Adipocyte (in vitro differentiated cells): ENCODE measurements at regions not wholly inside any gene's neighbourhood (a gene's known extent, or its start where the extent isn't known, plus 50 kb on each side); places are given as distances from the start of the nearest gene placed in this dataset.
"Not testable (repeated sequence)": the region's sequence is repeated elsewhere in the genome, so short reads cannot be mapped to it uniquely, and the experiment has no call there.

Source experiments
- DNase-seq: peaks from one replicate; pipeline ENCODE4 v3.0.0-alpha.2; 2015; ENCODE audit warnings: low read depth
- H3K27me3 ChIP-seq: replicated peaks from 2 replicates; pipeline ENCODE4 v1.7.0; 2013; ENCODE audit warnings: mild to moderate bottlenecking, low read length, moderate library complexity; ENCODE audit not compliant: control insufficient read depth, insufficient read depth
- H3K36me3 ChIP-seq: 2 replicates; pipeline ENCODE4 v1.7.0; 2013; ENCODE audit warnings: low read length, mild to moderate bottlenecking, moderate library complexity; ENCODE audit not compliant: control insufficient read depth, insufficient read depth, severe bottlenecking
- H3K4me1 ChIP-seq: 2 replicates; pipeline ENCODE4 v1.7.0; 2013; ENCODE audit warnings: mild to moderate bottlenecking, low read length, moderate library complexity; ENCODE audit not compliant: control insufficient read depth, insufficient read depth
- H3K4me3 ChIP-seq: 2 replicates; pipeline ENCODE4 v1.7.0; 2013; ENCODE audit warnings: mild to moderate bottlenecking, low read length, moderate library complexity
- H3K9ac ChIP-seq: 2 replicates; pipeline ENCODE4 v1.7.0; 2013; ENCODE audit warnings: mild to moderate bottlenecking, low read length, moderate library complexity
- H3K9me3 ChIP-seq: 2 replicates; pipeline ENCODE4 v1.7.0; 2013; ENCODE audit warnings: mild to moderate bottlenecking, low read length, moderate library complexity; ENCODE audit not compliant: control insufficient read depth

- Histone ChIP-seq H3K9ac (no peak overlapping the region), H3K4me3 (no peak overlapping the region)
These were observed 96.2 kb downstream of the OLFM1 start for GRCh38 chr9:135183528-135184180.

GRCh38 chr9:135184181-135185053 lies 96.9 kb downstream of the OLFM1 start:
- no peaks in the 10 kb centered on the region for H3K4me1 ChIP-seq
- no peak for DNase-seq
- no peaks in the 10 kb centered on the region for H3K36me3 ChIP-seq
- no peak overlapping the region for H3K9ac ChIP-seq
- H3K27me3 ChIP-seq = peaks cover 50% of the 10 kb centered on the region
- no peak overlapping the region for H3K4me3 ChIP-seq
- H3K9me3 ChIP-seq = no peaks in the 10 kb centered on the region

More at GRCh38 chr9:135183528-135184180, 96.2 kb downstream of the OLFM1 start:
- DNase-seq = no peak
- H3K4me1 ChIP-seq = no peaks in the 10 kb centered on the region
- no peaks in the 10 kb centered on the region for H3K9me3 ChIP-seq
- H3K27me3 ChIP-seq = peaks cover 52% of the 10 kb centered on the region
- H3K36me3 ChIP-seq = no peaks in the 10 kb centered on the region

- DNase-seq = no peak
- Histone ChIP-seq H3K4me1 (no peaks in the 10 kb centered on the region), H3K27me3 (peaks cover 52% of the 10 kb centered on the region), H3K9me3 (no peaks in the 10 kb centered on the region), H3K4me3 (no peak overlapping the region), H3K36me3 (no peaks in the 10 kb centered on the region), H3K9ac (no peak overlapping the region)
These were observed 97.6 kb downstream of the OLFM1 start for GRCh38 chr9:135185060-135185459.

- Histone ChIP-seq H3K36me3 (no peaks in the 10 kb centered on the region), H3K4me1 (no peaks in the 10 kb centered on the region), H3K9ac (no peak overlapping the region), H3K4me3 (no peak overlapping the region), H3K9me3 (no peaks in the 10 kb centered on the region), H3K27me3 (peaks cover 62% of the 10 kb centered on the region)
- no peak for DNase-seq
These were observed 99.0 kb downstream of the OLFM1 start for GRCh38 chr9:135186248-135187164.

GRCh38 chr9:135187365-135187764 lies 99.9 kb downstream of the OLFM1 start:
- H3K9ac ChIP-seq = no peak overlapping the region
- DNase-seq = no peak
- H3K4me1 ChIP-seq = no peaks in the 10 kb centered on the region
- H3K36me3 ChIP-seq = no peaks in the 10 kb centered on the region
- H3K4me3 ChIP-seq = no peak overlapping the region
- H3K9me3 ChIP-seq = no peaks in the 10 kb centered on the region
- peaks cover 59% of the 10 kb centered on the region for H3K27me3 ChIP-seq

- Histone ChIP-seq H3K9ac (no peak overlapping the region), H3K27me3 (peaks cover 51% of the 10 kb centered on the region), H3K4me1 (no peaks in the 10 kb centered on the region), H3K4me3 (no peak overlapping the region), H3K9me3 (no peaks in the 10 kb centered on the region), H3K36me3 (no peaks in the 10 kb centered on the region)
- DNase-seq = no peak
These were observed 101.2 kb downstream of the OLFM1 start for GRCh38 chr9:135188681-135189151.

- no peaks in the 10 kb centered on the region for H3K4me1 ChIP-seq
- H3K27me3 ChIP-seq = peaks cover 55% of the 10 kb centered on the region
- H3K9ac ChIP-seq = no peak overlapping the region
- DNase-seq = no peak
- no peaks in the 10 kb centered on the region for H3K9me3 ChIP-seq
- no peak overlapping the region for H3K4me3 ChIP-seq
- H3K36me3 ChIP-seq = no peaks in the 10 kb centered on the region
These were observed 102.0 kb downstream of the OLFM1 start for GRCh38 chr9:135189497-135189896.

GRCh38 chr9:135190789-135191577 lies 103.5 kb downstream of the OLFM1 start:
- no peak overlapping the region for H3K9ac ChIP-seq
- H3K27me3 ChIP-seq = peaks cover 42% of the 10 kb centered on the region
- H3K9me3 ChIP-seq = no peaks in the 10 kb centered on the region
- no peak overlapping the region for H3K4me3 ChIP-seq
- DNase-seq = no peak
- no peaks in the 10 kb centered on the region for H3K4me1 ChIP-seq
- no peaks in the 10 kb centered on the region for H3K36me3 ChIP-seq

GRCh38 chr9:135192686-135193085 lies 105.2 kb downstream of the OLFM1 start:
- Histone ChIP-seq H3K4me1 (no peaks in the 10 kb centered on the region), H3K27me3 (peaks cover 37% of the 10 kb centered on the region), H3K9ac (no peak overlapping the region), H3K4me3 (no peak overlapping the region), H3K9me3 (no peaks in the 10 kb centered on the region), H3K36me3 (no peaks in the 10 kb centered on the region)
- DNase-seq = no peak

- not testable (repeated sequence) for H3K4me3 ChIP-seq, H3K36me3 ChIP-seq, H3K4me1 ChIP-seq, H3K9me3 ChIP-seq, DNase-seq, H3K9ac ChIP-seq
- H3K27me3 ChIP-seq = peaks cover 35% of the 10 kb centered on the region
These were observed 108.5 kb downstream of the OLFM1 start for GRCh38 chr9:135195975-135196374.
